Fibroblast of skin of scalp (primary cell): ENCODE measurements at regions not wholly inside any gene's neighbourhood (a gene's known extent, or its start where the extent isn't known, plus 50 kb on each side); places are given as distances from the start of the nearest gene placed in this dataset.

Experiments used
- DNase-seq: peaks from one replicate; pipeline ENCODE4 v3.0.0-alpha.2; 2013

- no peak for DNase-seq
Observed at GRCh38 chr6:105907301-105907700, 178.8 kb upstream of the PRDM1 start.

DNA sequence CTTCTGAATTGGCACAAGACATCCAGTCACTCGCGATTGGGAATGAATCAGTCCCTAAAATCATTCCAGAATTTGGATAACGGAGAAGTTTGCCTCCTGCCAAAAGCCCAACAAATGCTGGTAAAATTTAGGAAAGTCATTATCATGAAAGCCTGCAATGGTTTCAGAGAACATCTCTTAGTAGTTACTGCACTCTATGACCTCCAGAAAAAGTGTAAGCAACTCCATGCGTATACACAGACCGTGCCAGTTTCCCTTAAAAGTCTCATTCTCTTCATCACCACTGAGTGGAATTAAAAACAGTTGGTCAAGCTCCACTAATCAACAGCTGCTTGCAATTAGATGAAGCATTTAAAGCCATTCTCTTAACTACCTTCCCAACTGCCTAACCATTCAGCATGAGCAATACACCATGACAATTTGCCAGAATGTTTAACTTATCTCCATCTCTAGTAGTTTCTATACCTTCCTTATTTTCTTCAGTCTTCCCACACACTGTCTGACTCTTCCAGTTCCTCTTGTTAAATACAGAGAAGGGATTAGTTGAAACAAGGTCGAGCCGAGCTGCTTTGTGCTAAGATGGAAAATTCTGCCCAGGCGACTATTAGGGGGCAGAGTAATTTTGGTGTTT lies 183.6 kb upstream of the PRDM1 start:
- DNase-seq = peak; percentile 56

GRCh38 chr6:105901583-105901982 lies 184.6 kb upstream of the PRDM1 start:
- DNase-seq = no peak

DNA sequence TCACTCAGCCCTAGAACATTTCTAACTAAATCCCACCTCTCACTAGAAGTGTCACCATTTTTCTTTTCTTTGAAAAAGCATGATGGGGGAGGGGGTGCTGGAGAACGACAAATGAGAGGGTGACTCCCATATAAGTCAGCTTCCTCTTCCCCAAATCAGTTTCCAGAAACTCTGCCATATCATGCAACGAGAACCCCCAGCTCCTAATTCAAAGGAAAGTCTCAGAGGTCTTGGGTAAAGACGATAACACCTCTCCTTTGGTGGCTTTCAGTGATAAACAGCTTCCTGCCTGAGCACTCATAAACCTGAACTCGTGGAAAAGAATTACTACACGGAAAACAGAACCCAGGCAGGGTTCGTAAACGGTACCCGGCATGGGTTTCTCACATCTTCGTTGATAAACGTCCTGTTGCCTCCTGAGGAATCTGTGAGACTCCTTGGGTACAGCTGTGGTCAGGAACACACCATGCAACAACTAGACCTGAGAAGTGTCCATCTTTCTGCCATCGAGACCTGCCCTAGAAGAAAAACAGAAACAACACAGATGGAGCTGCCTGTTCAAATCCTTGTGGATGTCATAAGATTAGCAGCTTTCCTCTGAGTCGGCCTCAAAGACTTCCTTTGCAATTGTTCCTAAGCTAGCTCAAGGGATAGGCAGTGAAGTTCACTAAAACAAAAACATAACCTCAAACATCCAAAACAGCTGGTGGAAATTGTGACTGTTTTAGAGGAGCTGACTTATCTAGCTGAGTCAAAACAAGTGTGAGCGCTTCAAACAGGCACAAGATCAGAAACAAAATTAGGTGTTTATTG lies 185.8 kb upstream of the PRDM1 start:
- peak; percentile 70 for DNase-seq

- DNase-seq = peak; percentile 60
Observed at GRCh38 chr6:105898286-105898685, 187.8 kb upstream of the PRDM1 start.

DNA sequence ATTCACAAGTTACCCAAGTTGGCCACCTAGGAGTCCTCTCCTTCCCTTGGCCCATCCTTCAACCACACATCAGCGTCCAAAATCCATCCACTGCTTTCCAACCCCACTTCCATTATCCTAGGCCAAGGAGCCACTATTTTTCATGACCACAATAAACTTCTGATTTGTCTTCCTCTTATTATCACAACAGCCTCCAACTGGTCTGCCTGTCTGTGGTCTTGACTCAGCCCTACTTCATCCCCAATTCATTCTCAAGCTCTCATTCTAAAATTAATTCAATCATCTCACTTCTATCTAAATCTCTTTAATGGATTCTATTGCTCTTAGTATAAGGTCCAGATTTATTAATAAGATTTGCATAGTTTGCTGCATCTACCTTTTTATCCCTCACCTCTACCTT lies 189.0 kb upstream of the PRDM1 start:
- DNase-seq = no peak

DNA sequence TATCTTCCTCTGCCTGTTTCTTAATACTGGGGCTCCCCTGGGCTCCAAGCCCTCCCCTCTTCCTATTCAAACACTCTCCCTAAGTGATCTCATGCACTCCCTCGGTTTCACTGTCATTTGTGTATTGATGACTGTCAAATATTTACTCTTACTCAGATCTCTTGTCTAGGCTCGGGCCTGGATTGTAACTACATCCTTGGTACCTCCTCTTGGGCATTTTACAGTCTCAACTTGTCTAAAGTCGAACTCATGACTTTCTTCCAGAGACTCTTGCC lies 189.4 kb upstream of the PRDM1 start:
- no peak for DNase-seq

DNA sequence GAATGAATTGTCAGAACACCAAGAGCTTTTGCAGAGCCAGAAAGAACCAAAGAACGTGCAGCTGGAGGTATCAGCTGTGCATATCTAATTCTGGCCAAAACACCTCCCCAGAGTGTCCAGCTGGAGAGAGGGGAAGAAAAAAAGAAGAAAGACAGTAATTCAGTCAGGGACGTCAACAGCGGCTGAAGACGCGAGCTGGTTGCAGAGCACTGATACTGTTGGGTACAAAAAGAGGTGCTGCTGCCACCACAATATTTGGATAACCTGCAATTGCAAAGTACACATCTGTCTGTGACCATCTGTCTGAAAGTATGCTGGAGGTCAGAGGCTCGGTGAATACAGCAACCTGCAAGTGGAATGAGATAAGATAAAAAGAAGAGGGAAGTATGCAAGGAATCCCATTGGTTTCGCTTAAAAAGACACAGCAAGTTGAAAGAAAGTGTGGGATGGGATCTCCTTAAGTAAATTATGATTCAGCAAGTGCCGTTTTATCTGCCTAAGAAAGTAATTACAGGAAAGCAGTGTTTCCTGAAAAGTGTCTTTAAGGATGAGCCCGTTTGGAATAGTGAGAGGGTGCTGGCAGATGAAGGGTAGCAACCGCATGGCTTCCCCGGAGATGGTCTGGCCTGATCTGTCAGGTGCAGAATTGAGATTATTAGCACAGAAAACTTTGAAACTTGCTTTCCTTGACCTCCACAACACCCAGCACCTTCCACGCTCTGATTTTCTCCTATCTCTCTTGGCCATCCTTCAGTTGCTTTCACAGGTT lies 189.9 kb upstream of the PRDM1 start:
- DNase-seq = no peak

- no peak for DNase-seq
Observed at GRCh38 chr6:105894556-105894955, 191.6 kb upstream of the PRDM1 start.

GRCh38 chr6:105893741-105894140 lies 192.4 kb upstream of the PRDM1 start:
- DNase-seq = no peak

- no peak for DNase-seq
Observed at GRCh38 chr6:105892577-105893262, 193.4 kb upstream of the PRDM1 start.

GRCh38 chr6:105890521-105891244 lies 195.5 kb upstream of the PRDM1 start:
- no peak for DNase-seq

- no peak for DNase-seq
Observed at GRCh38 chr6:105889902-105890301, 196.2 kb upstream of the PRDM1 start.

GRCh38 chr6:105886814-105887544 lies 199.2 kb upstream of the PRDM1 start:
- DNase-seq = no peak

- DNase-seq = no peak
Observed at GRCh38 chr6:105886066-105886813, 199.9 kb upstream of the PRDM1 start.

DNA sequence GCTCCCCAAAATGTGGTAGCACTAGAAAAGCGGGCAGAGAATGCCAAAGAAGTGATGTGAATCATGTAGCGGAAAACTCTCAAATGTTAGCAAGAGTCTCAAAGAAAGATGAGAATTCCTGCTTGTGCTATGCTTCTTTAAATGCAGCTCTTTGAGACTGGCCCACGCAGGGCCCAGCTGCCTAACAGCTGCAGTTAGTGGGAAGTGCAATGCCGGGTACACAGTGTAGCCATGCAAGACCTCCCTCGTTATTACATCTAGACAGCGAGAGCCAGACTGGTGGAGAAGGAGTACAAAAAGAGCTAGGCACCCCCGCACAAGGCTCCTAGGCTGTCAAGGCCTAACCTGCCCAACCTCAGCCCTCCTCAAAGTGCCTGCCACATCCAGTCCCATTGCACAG lies 201.7 kb upstream of the PRDM1 start:
- DNase-seq = no peak

GRCh38 chr6:105884011-105884410 lies 202.1 kb upstream of the PRDM1 start:
- DNase-seq = no peak

DNA sequence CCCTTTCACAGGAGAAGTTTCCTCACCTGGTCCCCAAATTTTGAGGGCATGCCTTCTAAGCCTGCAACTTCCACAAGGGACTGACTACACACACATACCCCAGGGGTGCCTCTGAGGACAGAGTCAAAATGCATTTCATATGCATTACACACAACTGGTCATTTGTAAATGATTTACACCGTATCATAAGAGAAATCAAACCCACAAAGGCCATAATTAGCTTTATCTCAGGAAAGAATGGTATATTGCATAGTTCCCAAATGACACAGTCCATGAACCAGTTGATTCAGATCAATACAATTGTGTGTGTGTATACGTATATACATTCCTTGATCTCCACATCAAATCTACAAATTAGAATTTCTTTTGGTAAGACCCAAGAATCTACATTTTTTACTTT lies 203.3 kb upstream of the PRDM1 start:
- DNase-seq = peak; percentile 6

GRCh38 chr6:105882121-105882803 lies 203.9 kb upstream of the PRDM1 start:
- peak; percentile 7 for DNase-seq

- DNase-seq = no peak
Observed at GRCh38 chr6:105881608-105882007, 204.5 kb upstream of the PRDM1 start.
